Fibroblast of the aortic adventitia (primary cell): ENCODE measurements at regions not wholly inside any gene's neighbourhood (a gene's known extent, or its start where the extent isn't known, plus 50 kb on each side); places are given as distances from the start of the nearest gene placed in this dataset.

Source experiments
- DNase-seq: peaks from one replicate; pipeline ENCODE4 v3.0.0-alpha.2; 2010; ENCODE audit warnings: low read depth
- H3K4me3 ChIP-seq: 2 replicates; pipeline ENCODE4 v1.5.1; 2011; ENCODE audit warnings: low read depth, mild to moderate bottlenecking, control low read depth, low read length, moderate library complexity
- TF ChIP-seq, protein P1 (sequence below): IDR thresholded peaks from 2 replicates; pipeline ENCODE4 v1.5.1; 2011; ENCODE audit warnings: mild to moderate bottlenecking, low read length, control low read depth, inconsistent platforms; ENCODE audit not compliant: insufficient read depth

DNA sequence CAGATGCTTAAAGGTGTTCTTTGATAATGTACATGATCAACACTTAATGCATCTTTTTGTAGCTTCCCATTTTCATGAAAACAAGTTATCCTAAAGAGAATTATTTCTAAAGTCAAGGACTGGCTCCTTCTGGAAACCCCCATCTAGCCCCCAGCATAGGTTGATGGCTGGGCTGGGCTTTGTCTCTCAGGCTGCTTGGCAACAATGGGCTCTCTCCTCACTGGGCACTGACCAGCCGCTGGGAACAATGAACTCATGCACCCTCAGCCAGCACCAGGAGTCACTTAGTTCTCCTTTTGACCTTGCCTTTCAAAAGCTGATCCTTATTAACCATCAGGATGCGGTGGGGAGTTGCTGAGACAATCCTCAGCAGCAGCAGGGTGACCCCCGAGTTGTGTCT is 293.0 kb upstream of the PLXNA2 start:
- no peak overlapping the region for H3K4me3 ChIP-seq
- TF ChIP-seq, protein P1, sequence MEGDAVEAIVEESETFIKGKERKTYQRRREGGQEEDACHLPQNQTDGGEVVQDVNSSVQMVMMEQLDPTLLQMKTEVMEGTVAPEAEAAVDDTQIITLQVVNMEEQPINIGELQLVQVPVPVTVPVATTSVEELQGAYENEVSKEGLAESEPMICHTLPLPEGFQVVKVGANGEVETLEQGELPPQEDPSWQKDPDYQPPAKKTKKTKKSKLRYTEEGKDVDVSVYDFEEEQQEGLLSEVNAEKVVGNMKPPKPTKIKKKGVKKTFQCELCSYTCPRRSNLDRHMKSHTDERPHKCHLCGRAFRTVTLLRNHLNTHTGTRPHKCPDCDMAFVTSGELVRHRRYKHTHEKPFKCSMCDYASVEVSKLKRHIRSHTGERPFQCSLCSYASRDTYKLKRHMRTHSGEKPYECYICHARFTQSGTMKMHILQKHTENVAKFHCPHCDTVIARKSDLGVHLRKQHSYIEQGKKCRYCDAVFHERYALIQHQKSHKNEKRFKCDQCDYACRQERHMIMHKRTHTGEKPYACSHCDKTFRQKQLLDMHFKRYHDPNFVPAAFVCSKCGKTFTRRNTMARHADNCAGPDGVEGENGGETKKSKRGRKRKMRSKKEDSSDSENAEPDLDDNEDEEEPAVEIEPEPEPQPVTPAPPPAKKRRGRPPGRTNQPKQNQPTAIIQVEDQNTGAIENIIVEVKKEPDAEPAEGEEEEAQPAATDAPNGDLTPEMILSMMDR = no peak
- DNase-seq = no peak

DNA sequence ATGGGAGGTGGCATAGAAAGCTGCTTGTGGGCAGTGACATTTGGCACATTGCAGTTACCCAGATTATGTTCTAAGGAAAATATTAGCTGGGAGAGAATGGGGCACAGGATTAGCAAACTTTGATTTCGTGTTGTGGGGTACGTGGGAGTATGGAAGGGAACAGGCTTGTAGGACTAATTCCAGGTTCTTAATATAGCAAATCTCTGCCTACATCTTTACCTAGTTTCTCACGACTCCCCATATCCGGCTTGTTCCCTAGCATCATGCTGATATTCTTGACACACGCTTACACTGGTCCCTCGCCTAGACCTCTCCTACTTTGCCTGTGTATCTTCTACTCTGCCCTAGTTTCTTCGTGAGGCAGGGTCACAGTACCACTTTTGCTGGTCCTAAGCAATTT is 293.9 kb upstream of the PLXNA2 start:
- no peak overlapping the region for H3K4me3 ChIP-seq
- DNase-seq = no peak
- TF ChIP-seq, protein P1 = no peak

DNA sequence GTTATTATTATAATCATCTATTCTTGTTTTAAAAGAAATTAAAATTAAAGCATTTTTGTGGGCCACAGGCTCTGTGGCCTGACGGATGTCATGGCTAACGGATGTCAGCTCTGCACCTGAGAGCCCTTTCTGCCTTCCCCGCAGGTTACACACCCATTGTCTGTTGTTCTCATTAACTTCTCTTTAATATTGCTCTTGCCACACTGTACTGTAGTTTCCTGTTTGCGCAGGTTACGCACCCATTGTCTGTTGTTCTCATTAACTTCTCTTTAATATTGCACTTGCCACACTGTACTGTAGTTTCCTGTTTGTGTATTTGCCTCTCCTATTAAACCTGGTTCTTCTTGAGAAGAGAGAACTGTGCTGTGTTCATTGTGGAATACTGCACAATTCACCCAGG is 294.4 kb upstream of the PLXNA2 start:
- TF ChIP-seq, protein P1 = no peak
- H3K4me3 ChIP-seq = no peak overlapping the region
- DNase-seq = no peak

DNA sequence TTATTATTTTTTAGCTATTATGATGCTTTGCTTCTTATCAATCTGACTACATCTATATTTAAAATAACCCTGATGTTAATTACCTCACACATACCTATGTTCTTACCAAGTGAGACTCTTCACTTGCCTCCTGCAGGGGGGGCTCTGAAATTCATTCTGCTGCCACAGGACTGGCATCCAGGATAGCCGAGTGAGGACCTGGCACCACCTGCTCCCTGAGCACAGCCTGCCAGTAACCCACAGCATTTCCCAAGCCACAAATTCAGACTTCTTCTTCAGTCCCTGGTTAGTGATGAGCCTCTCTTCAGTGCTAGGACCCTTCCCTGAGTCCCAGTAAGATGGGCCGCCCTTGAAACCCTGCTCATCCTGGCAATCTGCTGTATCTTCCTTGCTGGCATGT is 296.5 kb upstream of the PLXNA2 start:
- H3K4me3 ChIP-seq = no peak overlapping the region
- TF ChIP-seq, protein P1 = no peak
- no peak for DNase-seq

DNA sequence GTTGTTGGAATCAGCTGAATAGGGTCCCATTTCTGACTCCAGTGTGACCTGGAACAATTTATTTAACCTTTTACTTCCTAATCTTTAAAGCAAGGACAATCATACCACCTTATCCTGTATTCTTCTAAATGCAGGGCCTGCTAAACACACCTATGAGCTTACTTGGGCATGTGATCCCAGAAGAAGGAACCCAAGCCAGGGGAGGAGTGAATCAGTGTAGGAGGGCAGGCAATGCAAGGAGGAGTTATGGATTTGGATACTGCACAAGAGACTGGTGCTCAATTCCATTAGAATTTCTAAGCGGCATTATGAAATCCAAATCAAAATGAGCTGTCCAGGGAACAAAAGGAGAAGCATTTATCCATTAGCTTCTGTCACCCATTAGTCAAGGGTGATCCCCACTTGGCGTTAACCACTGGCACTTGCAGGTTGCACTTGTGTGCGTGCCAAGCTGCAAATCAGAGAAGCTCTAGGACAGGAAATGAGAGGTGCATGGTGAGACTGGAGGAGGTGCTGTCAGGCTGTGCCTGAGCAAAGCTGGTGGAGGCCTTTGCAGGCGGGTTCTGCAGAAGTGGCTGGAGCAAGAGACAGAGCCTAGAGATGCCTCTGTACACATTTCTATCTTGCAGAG is 297.2 kb upstream of the PLXNA2 start:
- no peak for DNase-seq
- H3K4me3 ChIP-seq = no peak overlapping the region
- TF ChIP-seq, protein P1 = no peak

DNA sequence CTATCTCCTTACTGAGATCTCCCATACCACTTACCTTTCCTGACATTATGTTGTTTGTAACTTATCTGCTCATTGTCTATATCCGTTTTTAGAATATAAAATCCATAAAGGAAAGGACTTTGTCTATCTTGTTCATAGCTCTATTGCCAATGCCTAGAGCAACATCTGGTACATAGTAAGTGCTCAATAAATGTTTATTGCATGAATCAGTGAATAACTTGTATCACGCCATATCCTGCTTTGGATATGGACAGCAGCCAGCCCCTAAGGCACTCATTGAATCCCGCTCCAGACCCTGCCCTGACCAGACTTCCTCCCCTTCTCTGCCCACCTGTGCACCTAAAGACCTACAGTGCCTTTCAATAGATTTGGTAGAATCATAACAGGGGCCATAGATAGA is 298.1 kb upstream of the PLXNA2 start:
- TF ChIP-seq, protein P1 = no peak
- no peak overlapping the region for H3K4me3 ChIP-seq
- no peak for DNase-seq

DNA sequence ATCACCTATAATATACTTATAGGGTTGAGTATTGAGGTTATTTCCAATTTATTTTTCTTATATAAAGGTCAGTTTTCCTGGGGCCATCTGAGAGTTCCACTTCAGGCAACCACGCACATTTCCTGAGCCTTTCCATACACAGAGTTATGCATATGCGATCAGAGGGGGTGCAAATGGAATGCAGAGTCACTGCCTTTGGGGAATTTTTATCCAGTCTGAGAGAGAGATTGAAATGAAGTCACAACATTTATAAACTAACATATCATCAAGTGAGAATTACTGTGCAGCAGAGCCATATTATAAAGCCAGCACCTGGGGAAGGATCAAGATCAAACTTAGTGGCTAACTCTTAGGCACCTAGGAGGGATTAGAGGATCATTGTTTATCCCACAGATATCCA is 299.9 kb upstream of the PLXNA2 start:
- TF ChIP-seq, protein P1 = no peak
- no peak for DNase-seq
- H3K4me3 ChIP-seq = no peak overlapping the region
